Heart left ventricle (tissue), 16 donors: ENCODE measurements at regions not wholly inside any gene's neighbourhood (a gene's known extent, or its start where the extent isn't known, plus 50 kb on each side); places are given as distances from the start of the nearest gene placed in this dataset.

Experiments
- ATAC-seq, 4 donors: fragments of 200-7000 bp; cut with Tn5 transposase; one replicate each; pipeline ENCODE4 v1.9.1; 2020 to 2022; ENCODE audit warnings: moderate library complexity in 4 of 4, mild to moderate bottlenecking in 3 of 4, moderate number of reproducible peaks in 1 of 4
- DNase-seq, 5 donors: peaks; one replicate each; pipeline ENCODE4 v3.0.0-alpha.2; 2020
- H3K27ac ChIP-seq, 12 donors: fragments of 200-600 bp; sonication (generic) in 4 of 12; one replicate each; pipeline versions ENCODE4 v1.5.0 to v1.8.0; 2016 to 2022; ENCODE audit warnings: mild to moderate bottlenecking in 2 of 12
- H3K27me3 ChIP-seq, 9 donors: fragments of 200-600 bp; sonication (generic) in 2 of 9; one replicate each; pipeline versions ENCODE4 v1.5.1 to v1.8.0; 2016 to 2022; ENCODE audit warnings: mild to moderate bottlenecking in 3 of 9
- H3K36me3 ChIP-seq, 9 donors: fragments of 200-600 bp; sonication (generic) in 2 of 9; one replicate each; pipeline versions ENCODE4 v1.5.0 to v1.8.0; 2018 to 2022; ENCODE audit warnings: mild to moderate bottlenecking in 2 of 9
- H3K4me1 ChIP-seq, 12 donors: fragments of 200-600 bp; sonication (generic) in 4 of 12; one replicate each; pipeline versions ENCODE4 v1.5.0 to v1.8.0; 2016 to 2022; ENCODE audit warnings: mild to moderate bottlenecking in 3 of 12
- H3K4me3 ChIP-seq, 12 donors: fragments of 200-600 bp; sonication (generic) in 4 of 12; one replicate each; pipeline versions ENCODE4 v1.5.0 to v1.8.0; 2017 to 2022; ENCODE audit warnings: mild to moderate bottlenecking in 9 of 12, moderate library complexity in 4 of 12
- H3K9me3 ChIP-seq, 12 donors: fragments of 200-600 bp; sonication (generic) in 4 of 12; one replicate each; pipeline versions ENCODE4 v1.5.0 to v1.8.0; 2016 to 2022; ENCODE audit warnings: mild to moderate bottlenecking in 1 of 12
- CTCF ChIP-seq, 12 donors: fragments of 200-600 bp; sonication (generic) in 4 of 12; IDR thresholded peaks; one replicate each; pipeline versions ENCODE4 v1.5.0 to v1.8.0; 2018 to 2022; ENCODE audit warnings: antibody characterized with exemption in 12 of 12, mild to moderate bottlenecking in 5 of 12
- POLR2A ChIP-seq, 2 donors: fragments of 450-650 bp; IDR thresholded peaks; one replicate each; pipeline ENCODE4 v1.6.1; 2017; ENCODE audit warnings: antibody characterized with exemption in 2 of 2, mild to moderate bottlenecking in 2 of 2, moderate library complexity in 2 of 2
- WGBS, 4 donors: extraction: QIAGEN DNeasy Blood & Tissue Kit in 2 of 4; methylation state at CpG; one replicate each; pipeline versions ENCODE4 v1.1.5 to v1.1.7; 2013 to 2018; 5-methylcytosine and 5-hydroxymethylcytosine counted together
- intact Hi-C, 10 donors: fragments of 100-400 bp; cut with DNase I; formaldehyde crosslinking; loops; one replicate each; pipeline versions ENCODE4 v1.11.1 to v1.14.2; 2022
- donor health status: ischemic (EF 13 %, LVEDD 7.1; RV severe dilation, severe dysfunction).
- donor health status: healthy with polysubstance abuse.
- donor health status: DM: no; HTN: yes; CAD: no.
- donor health status: DM: no; HTN: no; CAD: no.
- donor health status: ischemic (EF 25% LVEDD 6.9; RV normal size, moderate dysfunction).
- donor health status: ischemic (EF 25% LVEDD 5.7; RV mildly dilated, moderate dysfunction).
- donor health status: healthy.
- donor health status: DM: yes; HTN: yes; CAD: no.
- donor health status: ischemic (EF 35%, LVEDD 5.7; RV mildly dilated, moderate dysfunction).
- donor health status: nonischemic (EF 11% LVEDD 7.7; RV severe dilation, severe dysfunction).
- donor health status: DM: yes; HTN: yes; CAD: no.
- donor health status: PGD.
- donor health status: ischemic (EF 29% LVEDD 5.4; RV normal size, mild dysfunction).
- donor health status: nonischemic (EF 23%, LVEDD 6.1; RV moderate dilation, normal function).

GRCh38 chr15:26024241-26024640 is 161.1 kb upstream of the ATP10A start:
- H3K27ac ChIP-seq, result no peak overlapping the region
- peaks cover 0 to 8% (median 0%) of the 10 kb centered on the region in 9 donors for H3K27me3 ChIP-seq
- H3K9me3 ChIP-seq, result no peaks in the 10 kb centered on the region
- ATAC-seq (no peak), DNase-seq (no peak)
- H3K36me3 ChIP-seq, result no peaks in the 10 kb centered on the region
- 81 to 88% (median 86%) methylated on average over 4 of the region's 4 CpGs for WGBS, 4 donors
- H3K4me1 ChIP-seq, result no peaks in the 10 kb centered on the region
- H3K4me3 ChIP-seq, result no peak overlapping the region
- intact Hi-C loops, result no loop called here
- TF ChIP-seq POLR2A (IDR thresholded peaks at IDR 0.05) (no peak), CTCF (IDR thresholded peaks at IDR 0.05) (no peak)

- H3K27me3 ChIP-seq, result peaks cover 0 to 8% (median 0%) of the 10 kb centered on the region in 9 donors
- WGBS, 4 donors, result 51 to 66% (median 59%) methylated on average over 5 of the region's 5 CpGs
- H3K36me3 ChIP-seq, result no peaks in the 10 kb centered on the region
- H3K27ac ChIP-seq, result no peak overlapping the region
- H3K9me3 ChIP-seq, result no peaks in the 10 kb centered on the region
- no peak for TF ChIP-seq POLR2A (IDR thresholded peaks at IDR 0.05)
- TF ChIP-seq CTCF (IDR thresholded peaks at IDR 0.05), result no peak
- H3K4me1 ChIP-seq, result no peaks in the 10 kb centered on the region
- ATAC-seq (no peak), DNase-seq (no peak)
- intact Hi-C loops, result no loop called here
- no peak overlapping the region for H3K4me3 ChIP-seq
Observed at GRCh38 chr15:26023691-26024090, 160.6 kb upstream of the ATP10A start.

GRCh38 chr15:26023231-26023630 is 160.1 kb upstream of the ATP10A start:
- TF ChIP-seq POLR2A (IDR thresholded peaks at IDR 0.05) (no peak), CTCF (IDR thresholded peaks at IDR 0.05) (no peak)
- Histone ChIP-seq H3K4me3 (no peak overlapping the region), H3K36me3 (no peaks in the 10 kb centered on the region), H3K9me3 (no peaks in the 10 kb centered on the region), H3K4me1 (no peaks in the 10 kb centered on the region), H3K27me3 (peaks cover 0 to 4% (median 0%) of the 10 kb centered on the region in 9 donors), H3K27ac (no peak overlapping the region)
- no peak for ATAC-seq
- intact Hi-C loops, result no loop called here
- 83 to 90% (median 88%) methylated on average over 10 of the region's 10 CpGs for WGBS, 4 donors
- no peak for DNase-seq

- Histone ChIP-seq H3K27me3 (peaks cover 0 to 7% (median 0%) of the 10 kb centered on the region in 9 donors), H3K36me3 (no peaks in the 10 kb centered on the region), H3K4me1 (no peaks in the 10 kb centered on the region), H3K27ac (no peak overlapping the region), H3K9me3 (no peaks in the 10 kb centered on the region), H3K4me3 (no peak overlapping the region)
- ATAC-seq, result no peak
- TF ChIP-seq POLR2A (IDR thresholded peaks at IDR 0.05) (no peak), CTCF (IDR thresholded peaks at IDR 0.05) (no peak)
- intact Hi-C loops, result no loop called here
- no peak for DNase-seq
- WGBS, 4 donors, result 84 to 92% (median 85%) methylated on average over 8 of the region's 8 CpGs
Observed at GRCh38 chr15:26020871-26021270, 157.7 kb upstream of the ATP10A start.
